HG03469 (cell line): ENCODE measurements at regions not wholly inside any gene's neighbourhood (a gene's known extent, or its start where the extent isn't known, plus 50 kb on each side); places are given as distances from the start of the nearest gene placed in this dataset.
"Not testable (repeated sequence)": the region's sequence is repeated elsewhere in the genome, so short reads cannot be mapped to it uniquely, and the experiment has no call there.

Experiments used
- ATAC-seq: cut with Tn5 transposase; IDR thresholded peaks from one replicate; pipeline ENCODE4 v1.9.1; 2021; ENCODE audit warnings: mild to moderate bottlenecking, moderate library complexity, moderate number of reproducible peaks; ENCODE audit not compliant: unreplicated experiment

DNA sequence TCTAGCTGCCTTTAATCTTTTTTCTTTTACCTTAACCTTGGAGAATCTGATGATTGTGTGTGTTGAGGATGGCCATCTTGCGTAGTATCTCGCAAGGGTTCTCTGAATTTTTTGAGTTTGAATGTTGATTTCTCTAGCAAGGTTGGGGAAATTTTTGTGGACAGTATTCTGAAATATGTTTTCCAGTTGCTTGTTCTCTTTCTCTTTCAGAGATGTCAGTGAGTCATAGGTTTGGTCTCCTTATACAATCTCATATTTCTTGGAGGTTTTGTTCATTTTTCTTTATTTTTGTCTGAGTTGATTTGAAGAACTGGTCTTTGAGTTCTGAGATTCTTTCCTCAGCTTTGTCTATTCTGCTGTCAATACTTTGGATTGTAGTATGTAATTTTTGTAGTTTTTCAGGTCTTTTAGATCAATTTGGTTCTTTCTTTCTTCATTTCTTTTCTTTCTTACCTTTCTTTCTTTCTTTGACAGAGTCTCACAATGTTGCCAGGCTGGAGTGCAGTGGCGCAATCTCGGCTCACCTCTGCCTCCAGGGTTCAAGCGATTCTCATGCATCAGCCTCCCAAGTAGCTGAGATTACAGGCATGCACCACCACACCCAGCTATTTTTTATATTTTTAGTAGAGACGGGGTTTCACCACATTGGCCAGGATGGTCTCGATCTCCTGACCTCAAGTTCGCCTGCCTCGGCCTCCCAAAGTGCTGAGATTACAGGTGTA lies 366.4 kb upstream of the RASGRP1 start:
- ATAC-seq: no peak

- ATAC-seq: no peak
These were observed 376.9 kb upstream of the RASGRP1 start for GRCh38 chr15:38941399-38941953.

DNA sequence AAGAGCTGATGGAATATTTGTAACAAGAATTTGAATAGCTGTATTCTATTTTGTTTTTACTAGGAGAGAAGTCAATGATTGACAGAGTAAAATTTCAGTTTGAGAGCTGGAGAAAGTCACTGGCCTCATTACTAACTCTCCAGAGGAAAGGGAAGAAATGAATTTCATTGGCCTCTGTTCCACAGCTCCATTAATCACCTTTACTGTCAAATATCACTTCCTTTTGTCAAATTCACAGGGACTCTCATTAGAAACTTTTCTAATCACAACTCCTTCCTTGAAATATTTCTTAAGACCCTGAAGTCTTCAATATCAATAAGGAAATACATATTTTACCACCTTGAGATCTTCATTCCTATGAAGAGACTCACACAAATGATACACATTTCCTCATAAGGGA lies 379.9 kb upstream of the RASGRP1 start:
- no peak for ATAC-seq

GRCh38 chr15:38945551-38946298 lies 381.1 kb upstream of the RASGRP1 start:
- ATAC-seq: no peak

DNA sequence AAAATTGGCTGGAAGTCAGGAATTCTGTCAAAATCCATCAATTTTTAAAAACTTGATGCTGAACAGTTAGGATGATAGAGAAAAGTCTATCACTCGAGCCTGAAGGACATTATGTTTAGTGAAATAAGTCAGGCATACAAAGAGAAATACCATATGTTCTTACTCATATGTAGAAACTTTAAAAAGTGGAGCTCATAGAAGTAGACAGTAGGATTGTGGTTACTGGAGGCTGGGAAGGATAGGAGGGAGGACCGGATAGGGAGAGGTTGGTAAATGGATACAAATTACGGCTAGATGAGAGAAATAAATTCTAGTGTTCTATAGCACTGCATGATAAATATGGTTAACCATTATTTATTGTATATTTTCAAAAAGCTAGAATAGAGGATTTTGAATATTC lies 389.5 kb upstream of the RASGRP1 start:
- no peak for ATAC-seq

- ATAC-seq: no peak
These were observed 396.8 kb upstream of the RASGRP1 start for GRCh38 chr15:38961456-38961855.

DNA sequence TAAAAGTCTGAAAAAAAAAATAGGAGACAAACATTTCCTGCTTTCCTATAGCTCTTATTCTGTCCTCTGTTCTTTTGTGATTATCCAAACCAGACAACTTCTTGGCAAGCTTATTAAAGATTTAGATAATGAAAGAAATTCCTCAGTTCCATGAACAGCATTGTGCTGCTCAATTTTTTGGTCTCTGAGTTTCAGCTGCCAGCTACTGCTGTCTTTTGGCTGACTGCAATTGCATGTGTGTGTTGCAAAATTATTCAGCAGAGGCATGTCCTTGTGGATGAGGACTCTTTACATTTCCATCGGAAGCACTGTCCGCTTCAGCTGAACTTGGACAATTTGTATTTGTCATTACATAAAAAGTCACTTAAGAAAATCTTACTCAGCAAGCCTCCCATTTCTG lies 397.3 kb upstream of the RASGRP1 start:
- no peak for ATAC-seq

DNA sequence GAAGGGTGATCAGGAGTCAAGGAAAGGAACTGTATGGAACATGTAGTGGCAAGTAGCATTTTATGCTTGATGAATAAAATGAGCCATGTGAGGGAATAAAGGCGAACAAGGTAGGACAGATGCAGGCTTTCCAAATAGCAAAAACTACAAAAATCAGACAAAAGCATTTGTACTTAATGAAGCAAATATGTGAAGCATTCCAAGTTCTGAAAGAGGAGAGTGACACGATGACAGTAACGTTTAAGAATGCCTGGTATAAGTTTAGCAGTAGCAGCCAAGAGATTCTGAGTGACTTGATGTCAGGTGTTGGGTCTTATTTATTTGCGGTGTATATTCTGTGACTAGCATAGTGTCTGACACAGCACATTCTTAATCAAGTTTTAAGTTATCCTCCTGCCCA lies 408.2 kb upstream of the RASGRP1 start:
- no peak for ATAC-seq

DNA sequence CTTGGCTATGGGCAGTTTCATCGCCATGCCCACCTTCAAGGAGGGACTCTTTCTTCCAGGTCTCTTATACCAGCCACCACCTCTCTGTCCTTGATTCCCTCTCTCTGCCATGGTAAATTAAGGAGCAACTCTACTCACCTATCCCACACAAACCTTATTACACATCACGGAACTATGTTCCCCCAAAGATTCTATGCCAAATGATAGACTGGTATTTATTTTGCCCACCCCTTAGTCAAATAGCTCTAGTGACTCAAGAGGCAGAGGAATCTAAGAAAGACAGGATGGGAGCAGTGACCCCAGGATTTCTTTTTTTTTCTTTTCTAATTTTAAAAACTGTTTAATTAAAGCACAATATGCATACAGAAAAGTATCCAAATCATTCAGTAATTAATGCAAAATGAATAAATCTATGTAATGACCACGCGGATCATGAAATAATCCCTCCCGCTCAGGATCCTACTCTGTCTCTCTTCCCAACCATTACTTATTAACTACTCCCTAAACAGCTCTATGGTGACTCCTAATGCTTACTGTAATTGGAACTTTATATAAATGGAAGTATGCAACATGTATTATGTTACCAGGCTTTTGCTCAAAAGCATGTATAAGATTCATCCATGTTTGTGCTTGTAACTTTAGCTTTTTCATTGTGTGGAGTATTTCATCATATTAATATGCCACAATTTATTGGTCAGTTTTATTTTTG lies 410.8 kb upstream of the RASGRP1 start:
- no peak for ATAC-seq

DNA sequence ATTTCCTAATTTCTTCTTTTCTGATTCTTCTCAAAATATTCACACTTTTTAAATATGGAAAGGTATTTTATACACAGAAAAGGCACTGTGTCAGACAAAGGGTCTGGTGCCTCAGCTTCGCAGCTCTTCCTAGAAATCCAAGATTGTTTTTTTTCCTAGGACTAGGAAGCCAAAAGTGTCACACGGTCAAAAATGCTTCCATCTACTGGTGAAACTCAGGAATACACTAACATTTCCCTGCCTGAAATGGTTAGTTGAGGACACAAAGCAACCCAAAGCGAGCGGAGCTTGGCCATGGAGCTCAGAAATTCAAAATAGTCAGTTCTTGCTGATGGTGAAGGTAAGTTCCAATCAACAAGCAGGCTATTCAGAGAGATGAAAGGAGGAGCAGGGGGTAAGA lies 426.5 kb upstream of the RASGRP1 start:
- no peak for ATAC-seq

DNA sequence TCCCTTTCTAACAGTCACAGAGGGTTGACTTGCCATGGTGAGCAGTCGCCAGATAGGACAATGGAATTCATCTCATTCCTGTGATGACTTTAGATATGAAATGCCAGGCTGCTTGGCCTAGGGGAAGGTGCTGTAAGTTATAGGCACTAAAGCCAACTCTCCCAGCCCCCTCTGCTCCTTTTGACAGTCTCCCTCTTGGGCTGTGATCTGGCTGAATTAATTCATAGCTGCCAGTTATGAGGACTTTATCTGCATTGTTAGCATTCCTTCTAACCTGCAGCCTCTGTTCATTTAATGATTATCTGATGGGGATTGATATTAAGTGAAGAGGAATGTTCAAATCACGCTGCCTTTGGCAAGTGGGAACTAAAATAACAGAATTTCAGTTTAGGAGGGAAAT lies 427.1 kb upstream of the RASGRP1 start:
- no peak for ATAC-seq

- no peak for ATAC-seq
These were observed 427.9 kb upstream of the RASGRP1 start for GRCh38 chr15:38992506-38992905.

DNA sequence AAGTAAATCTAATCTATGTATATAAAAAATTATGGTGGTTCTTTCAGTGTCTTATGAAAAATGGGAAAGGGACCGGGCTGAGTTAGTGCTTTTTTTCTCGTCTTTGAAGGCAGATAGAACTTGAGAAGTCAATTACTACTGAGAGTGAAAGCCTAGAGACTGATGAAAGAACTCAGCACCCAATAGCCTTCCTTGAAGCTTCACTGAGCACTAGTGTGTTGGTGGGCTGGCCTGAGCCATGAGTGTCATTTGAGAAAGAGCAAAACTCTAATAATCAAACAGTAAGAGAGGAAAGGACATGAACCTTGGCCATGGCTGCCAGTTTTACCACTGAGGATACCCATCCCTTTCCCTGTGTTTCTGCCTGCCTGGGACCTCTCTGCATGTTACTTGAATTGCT lies 428.3 kb upstream of the RASGRP1 start:
- no peak for ATAC-seq

DNA sequence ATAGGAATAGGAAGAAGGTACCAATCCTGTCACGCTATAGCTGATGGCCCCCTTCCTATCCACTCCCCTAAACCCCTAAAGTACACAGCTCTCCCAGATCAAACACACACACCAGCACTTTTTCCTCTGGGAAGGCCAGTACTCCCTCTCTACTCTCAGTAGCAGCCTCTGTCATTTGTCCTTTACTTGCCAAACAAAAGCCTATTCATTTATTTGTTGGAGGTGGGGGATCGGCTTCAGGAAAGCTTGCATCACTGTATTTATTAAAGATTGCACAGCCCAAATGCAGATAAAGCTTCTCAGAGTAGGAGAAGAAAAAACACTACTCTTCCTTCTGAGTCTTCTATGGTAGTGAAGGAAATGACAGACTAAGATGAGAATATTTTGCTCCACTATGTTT lies 429.7 kb upstream of the RASGRP1 start:
- ATAC-seq: no peak

DNA sequence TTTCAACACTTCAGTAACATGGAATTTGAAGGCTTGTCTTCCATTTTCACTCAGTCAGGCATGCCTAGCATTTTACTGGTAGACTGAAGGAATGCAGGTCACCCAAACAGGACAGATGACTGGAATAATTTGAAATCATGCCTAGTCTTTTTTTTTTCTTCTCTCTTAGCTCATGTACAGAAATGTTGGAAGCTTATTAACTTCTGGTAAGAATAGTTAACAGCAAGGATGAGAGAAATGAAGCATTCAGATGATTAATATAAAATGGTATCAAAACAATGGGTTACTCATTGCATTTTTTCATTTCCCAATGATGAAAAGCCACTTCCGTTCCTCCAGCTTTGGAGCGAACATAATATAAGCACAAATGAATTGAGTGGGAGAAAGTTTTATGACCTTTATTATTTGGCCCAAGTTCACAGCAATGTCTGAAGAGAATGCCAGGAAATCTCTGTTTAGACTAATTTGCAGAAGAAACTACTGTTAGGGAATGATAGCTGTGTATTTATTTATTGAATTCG lies 431.6 kb upstream of the RASGRP1 start:
- no peak for ATAC-seq

GRCh38 chr15:38997841-38998240 lies 433.2 kb upstream of the RASGRP1 start:
- no peak for ATAC-seq

GRCh38 chr15:39000008-39000734 lies 435.6 kb upstream of the RASGRP1 start:
- ATAC-seq: no peak

GRCh38 chr15:39009740-39010139 lies 445.1 kb upstream of the RASGRP1 start:
- no peak for ATAC-seq

- not testable (repeated sequence) for ATAC-seq
These were observed 446.5 kb upstream of the RASGRP1 start for GRCh38 chr15:39011066-39011465.

- ATAC-seq: no peak
These were observed 448.6 kb upstream of the RASGRP1 start for GRCh38 chr15:39013262-39013661.

DNA sequence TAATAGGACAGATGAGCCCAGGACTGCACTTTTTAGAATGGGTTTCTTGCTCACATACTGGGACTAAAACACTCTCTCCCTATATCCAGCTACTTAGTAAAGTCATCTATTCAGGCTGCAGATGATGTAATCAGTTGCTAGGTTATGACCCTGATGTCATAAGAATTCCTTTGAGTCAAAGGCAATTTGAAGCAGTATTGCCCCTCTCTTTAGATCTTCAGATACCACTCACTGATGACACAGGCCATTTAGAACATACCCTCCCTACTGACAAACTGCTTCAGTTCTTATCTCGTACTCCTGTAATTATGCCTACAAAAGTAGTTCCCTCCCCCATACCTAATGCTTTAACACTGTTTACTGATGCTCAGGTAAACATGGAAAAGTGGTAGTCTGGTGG lies 450.1 kb upstream of the RASGRP1 start:
- no peak for ATAC-seq
